Retinal pigment epithelial cell (primary cell): ENCODE measurements at regions not wholly inside any gene's neighbourhood (a gene's known extent, or its start where the extent isn't known, plus 50 kb on each side); places are given as distances from the start of the nearest gene placed in this dataset.
"Not testable (repeated sequence)": the region's sequence is repeated elsewhere in the genome, so short reads cannot be mapped to it uniquely, and the experiment has no call there.

ENCODE experiments used
- DNase-seq: peaks from one replicate; pipeline ENCODE4 v3.0.0-alpha.2; 2010; ENCODE audit warnings: low read depth
- H3K4me3 ChIP-seq: 2 replicates; pipeline ENCODE4 v1.5.1; 2011; ENCODE audit warnings: mild to moderate bottlenecking, low read length, control low read depth, moderate library complexity
- TF ChIP-seq, protein P1 (sequence below): conservative IDR thresholded peaks from 2 replicates; pipeline ENCODE4 v1.5.1; 2011; ENCODE audit warnings: low read depth, low read length, control low read depth, inconsistent platforms

DNA sequence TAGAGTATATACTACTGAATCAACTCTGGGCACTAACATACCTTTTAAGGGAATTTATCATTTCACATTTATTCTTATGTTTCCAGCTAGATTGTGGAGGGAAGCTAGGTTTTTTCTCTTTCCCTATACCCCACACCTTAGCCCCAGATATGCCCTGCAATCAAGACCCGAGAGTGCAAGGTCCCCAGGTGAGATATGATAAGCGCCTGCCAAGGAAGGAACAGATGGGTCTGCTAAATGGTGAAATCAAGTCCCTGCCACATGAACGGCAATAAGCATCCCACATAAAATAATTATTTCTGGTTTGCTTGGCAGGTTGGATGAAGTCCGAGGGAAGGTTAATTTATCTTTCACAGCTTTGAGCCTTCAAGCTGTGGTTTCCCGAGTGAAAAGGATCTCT, 195.5 kb downstream of the TOX3 start:
- TF ChIP-seq, protein P1, sequence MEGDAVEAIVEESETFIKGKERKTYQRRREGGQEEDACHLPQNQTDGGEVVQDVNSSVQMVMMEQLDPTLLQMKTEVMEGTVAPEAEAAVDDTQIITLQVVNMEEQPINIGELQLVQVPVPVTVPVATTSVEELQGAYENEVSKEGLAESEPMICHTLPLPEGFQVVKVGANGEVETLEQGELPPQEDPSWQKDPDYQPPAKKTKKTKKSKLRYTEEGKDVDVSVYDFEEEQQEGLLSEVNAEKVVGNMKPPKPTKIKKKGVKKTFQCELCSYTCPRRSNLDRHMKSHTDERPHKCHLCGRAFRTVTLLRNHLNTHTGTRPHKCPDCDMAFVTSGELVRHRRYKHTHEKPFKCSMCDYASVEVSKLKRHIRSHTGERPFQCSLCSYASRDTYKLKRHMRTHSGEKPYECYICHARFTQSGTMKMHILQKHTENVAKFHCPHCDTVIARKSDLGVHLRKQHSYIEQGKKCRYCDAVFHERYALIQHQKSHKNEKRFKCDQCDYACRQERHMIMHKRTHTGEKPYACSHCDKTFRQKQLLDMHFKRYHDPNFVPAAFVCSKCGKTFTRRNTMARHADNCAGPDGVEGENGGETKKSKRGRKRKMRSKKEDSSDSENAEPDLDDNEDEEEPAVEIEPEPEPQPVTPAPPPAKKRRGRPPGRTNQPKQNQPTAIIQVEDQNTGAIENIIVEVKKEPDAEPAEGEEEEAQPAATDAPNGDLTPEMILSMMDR: no peak
- no peak overlapping the region for H3K4me3 ChIP-seq
- DNase-seq: no peak

- TF ChIP-seq, protein P1: no peak
- no peak overlapping the region for H3K4me3 ChIP-seq
- no peak for DNase-seq
These were observed 196.8 kb downstream of the TOX3 start for GRCh38 chr16:52350031-52350642.

GRCh38 chr16:52346709-52347108, 200.2 kb downstream of the TOX3 start:
- H3K4me3 ChIP-seq: no peak overlapping the region
- no peak for DNase-seq
- TF ChIP-seq, protein P1: no peak

DNA sequence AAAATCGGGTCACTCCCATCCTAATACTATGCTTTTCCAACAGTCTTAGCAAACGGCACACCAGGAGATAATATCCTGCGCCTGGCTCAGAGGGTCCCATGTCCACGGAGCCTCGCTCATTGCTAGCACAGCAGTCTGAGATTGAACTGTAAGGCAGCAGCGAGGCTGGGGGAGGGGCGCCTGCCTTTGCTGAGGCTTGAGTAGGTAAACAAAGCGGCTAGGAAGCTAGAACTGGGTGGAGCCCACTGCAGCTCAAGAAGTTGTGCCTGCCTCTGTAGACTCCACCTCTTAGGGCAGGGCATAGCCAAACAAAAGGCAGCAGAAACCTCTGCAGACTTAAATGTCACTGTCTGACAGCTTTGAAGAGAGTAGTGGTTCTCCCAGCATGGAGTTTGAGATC, 213.3 kb downstream of the TOX3 start:
- not testable (repeated sequence) for DNase-seq, H3K4me3 ChIP-seq

GRCh38 chr16:52320930-52321439, 226.0 kb downstream of the TOX3 start:
- TF ChIP-seq, protein P1: no peak
- no peak for DNase-seq
- H3K4me3 ChIP-seq: no peak overlapping the region

DNA sequence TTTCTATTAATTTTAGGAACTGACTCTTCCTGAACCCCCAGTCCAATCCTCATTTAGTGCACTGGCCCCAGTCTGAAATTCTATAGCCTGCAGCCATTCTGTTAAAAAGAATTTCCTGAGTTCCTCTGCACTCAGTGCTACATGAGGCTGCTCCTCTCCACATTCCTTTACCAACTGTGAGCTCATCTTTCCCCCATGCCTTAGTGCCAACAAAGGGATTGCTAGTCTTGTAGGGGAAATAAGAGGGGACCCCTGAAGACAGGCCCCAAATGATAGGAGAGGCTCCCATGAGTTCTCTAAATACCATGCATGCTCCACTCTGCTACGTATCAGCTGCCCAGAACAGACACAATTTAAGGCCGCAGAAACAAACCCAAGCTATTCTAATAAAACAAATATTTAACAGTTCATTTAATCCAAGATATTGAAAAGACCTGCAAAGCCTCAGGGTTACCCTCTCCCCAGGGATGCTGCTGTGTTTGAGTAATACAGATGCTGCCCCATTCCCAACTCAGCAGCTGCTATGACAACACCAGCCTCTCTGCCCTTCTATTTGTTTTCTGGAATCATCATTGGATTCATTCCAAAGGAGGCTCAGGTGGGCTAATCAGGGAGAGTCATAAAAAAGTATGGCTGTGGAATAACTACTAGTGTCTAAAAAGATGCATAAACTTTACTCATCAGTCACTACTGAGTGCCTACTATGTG, 228.5 kb downstream of the TOX3 start:
- no peak for DNase-seq
- no peak overlapping the region for H3K4me3 ChIP-seq
- TF ChIP-seq, protein P1: no peak

GRCh38 chr16:52316241-52316640, 230.7 kb downstream of the TOX3 start:
- TF ChIP-seq, protein P1: no peak
- no peak overlapping the region for H3K4me3 ChIP-seq
- no peak for DNase-seq
